Stimulated activated naive CD8-positive, alpha-beta T cell treated with anti-CD3 and anti-CD28 coated beads, Interleukin-15, Interleukin-2, amounts not matched to agents 100 ng/mL and 50 ng/mL, for 24 hours (primary cell): ENCODE measurements at regions not wholly inside any gene's neighbourhood (a gene's known extent, or its start where the extent isn't known, plus 50 kb on each side); places are given as distances from the start of the nearest gene placed in this dataset.
"Not testable (repeated sequence)": the region's sequence is repeated elsewhere in the genome, so short reads cannot be mapped to it uniquely, and the experiment has no call there.

Experiments
- H3K27ac Mint-ChIP-seq: one replicate; pipeline ENCODE4 v1.8.0; 2021; ENCODE audit warnings: mild to moderate bottlenecking, mixed read lengths
- H3K27me3 Mint-ChIP-seq: one replicate; pipeline ENCODE4 v1.8.0; 2021; ENCODE audit warnings: mixed read lengths
- H3K36me3 Mint-ChIP-seq: one replicate; pipeline ENCODE4 v1.8.0; 2021; ENCODE audit warnings: low read depth, mixed read lengths
- H3K4me1 Mint-ChIP-seq: one replicate; pipeline ENCODE4 v1.8.0; 2021; ENCODE audit warnings: low read depth, mixed read lengths
- H3K4me3 Mint-ChIP-seq: one replicate; pipeline ENCODE4 v1.8.0; 2021; ENCODE audit warnings: mild to moderate bottlenecking, mixed read lengths
- H3K9me3 Mint-ChIP-seq: one replicate; pipeline ENCODE4 v1.8.0; 2021; ENCODE audit warnings: mixed read lengths

DNA sequence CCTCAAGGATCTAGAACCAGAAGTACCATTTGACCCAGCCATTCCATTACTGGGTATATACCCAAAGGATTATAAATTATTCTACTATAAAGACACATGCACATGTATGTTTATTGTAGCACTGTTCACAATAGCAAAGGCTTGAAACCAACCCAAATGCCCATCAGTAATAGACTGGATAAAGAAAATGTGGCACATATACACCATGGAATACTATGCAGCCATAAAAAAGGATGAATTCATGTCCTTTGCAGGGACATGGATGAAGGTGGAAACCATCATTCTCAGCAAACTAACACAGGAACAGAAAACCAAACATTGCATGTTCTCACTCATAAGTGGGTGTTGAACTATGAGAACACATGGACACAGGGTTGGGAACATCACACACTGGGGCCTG is 317.6 kb downstream of the PRELID2 start:
- not testable (repeated sequence) for H3K4me1 Mint-ChIP-seq

GRCh38 chr5:145511351-145511750 is 323.8 kb downstream of the PRELID2 start:
- Mint-ChIP-seq H3K9me3 (peaks cover 13% of the 10 kb centered on the region), H3K4me1 (no peaks in the 10 kb centered on the region), H3K27me3 (no peaks in the 10 kb centered on the region), H3K4me3 (no peak overlapping the region), H3K36me3 (no peaks in the 10 kb centered on the region), H3K27ac (no peak overlapping the region)

More for the DNA sequence above, 317.6 kb downstream of the PRELID2 start:
- not testable (repeated sequence) for H3K4me3 Mint-ChIP-seq, H3K36me3 Mint-ChIP-seq, H3K27me3 Mint-ChIP-seq, H3K27ac Mint-ChIP-seq
- peaks cover 23% of the 10 kb centered on the region for H3K9me3 Mint-ChIP-seq

DNA sequence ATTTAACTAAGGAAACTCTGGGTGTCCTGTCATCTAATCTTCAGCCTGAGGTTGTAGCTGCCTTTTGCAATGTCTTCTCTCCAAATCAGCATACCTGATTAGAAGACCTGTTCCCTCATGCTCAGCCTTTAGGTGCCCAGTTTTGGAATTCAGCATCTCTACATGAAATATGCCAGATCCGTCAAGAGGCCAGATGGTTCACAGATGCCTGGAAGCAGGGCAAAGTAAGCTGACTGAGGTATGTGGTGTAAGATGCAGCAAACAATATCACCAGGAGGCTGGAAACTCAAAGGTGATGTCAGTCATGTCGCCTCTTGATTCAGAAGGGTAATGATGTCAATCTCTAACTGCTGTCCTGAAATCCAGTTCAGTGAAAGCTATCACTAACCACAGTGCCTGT is 324.4 kb downstream of the PRELID2 start:
- Mint-ChIP-seq H3K4me1 (no peaks in the 10 kb centered on the region), H3K36me3 (no peaks in the 10 kb centered on the region), H3K9me3 (peaks cover 8% of the 10 kb centered on the region), H3K4me3 (no peak overlapping the region), H3K27ac (no peak overlapping the region), H3K27me3 (no peaks in the 10 kb centered on the region)

DNA sequence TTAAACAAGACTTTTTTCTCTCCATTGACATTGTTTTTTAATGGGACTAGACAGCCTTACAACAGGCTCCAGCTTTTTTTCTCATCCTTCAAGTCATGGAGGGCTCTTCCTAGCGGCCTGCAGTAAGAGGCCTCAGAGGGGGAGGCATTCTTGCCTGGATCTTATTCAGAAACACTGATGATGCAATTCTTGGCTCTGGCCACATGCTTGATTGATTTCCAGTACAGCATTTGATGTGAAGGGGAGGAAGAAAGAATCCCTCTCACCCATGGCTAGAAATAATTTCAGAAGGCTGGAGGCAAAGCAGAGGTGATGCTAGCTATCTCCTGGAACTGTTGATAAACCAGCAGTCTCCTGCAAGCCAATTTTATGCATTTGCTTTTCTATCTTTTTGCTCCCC is 324.8 kb downstream of the PRELID2 start:
- Mint-ChIP-seq H3K9me3 (peaks cover 7% of the 10 kb centered on the region), H3K27ac (no peak overlapping the region), H3K4me3 (no peak overlapping the region), H3K27me3 (no peaks in the 10 kb centered on the region), H3K4me1 (no peaks in the 10 kb centered on the region), H3K36me3 (no peaks in the 10 kb centered on the region)

- H3K27ac Mint-ChIP-seq = no peak overlapping the region
- no peaks in the 10 kb centered on the region for H3K27me3 Mint-ChIP-seq
- no peaks in the 10 kb centered on the region for H3K4me1 Mint-ChIP-seq
- no peak overlapping the region for H3K4me3 Mint-ChIP-seq
- H3K9me3 Mint-ChIP-seq = peaks cover 7% of the 10 kb centered on the region
- no peaks in the 10 kb centered on the region for H3K36me3 Mint-ChIP-seq
Observed at GRCh38 chr5:145509336-145510136, 325.6 kb downstream of the PRELID2 start.

GRCh38 chr5:145506185-145506850 is 328.8 kb downstream of the PRELID2 start:
- H3K4me3 Mint-ChIP-seq = no peak overlapping the region
- H3K4me1 Mint-ChIP-seq = no peaks in the 10 kb centered on the region
- H3K9me3 Mint-ChIP-seq = peaks cover 10% of the 10 kb centered on the region
- no peaks in the 10 kb centered on the region for H3K36me3 Mint-ChIP-seq
- no peaks in the 10 kb centered on the region for H3K27me3 Mint-ChIP-seq
- no peak overlapping the region for H3K27ac Mint-ChIP-seq

DNA sequence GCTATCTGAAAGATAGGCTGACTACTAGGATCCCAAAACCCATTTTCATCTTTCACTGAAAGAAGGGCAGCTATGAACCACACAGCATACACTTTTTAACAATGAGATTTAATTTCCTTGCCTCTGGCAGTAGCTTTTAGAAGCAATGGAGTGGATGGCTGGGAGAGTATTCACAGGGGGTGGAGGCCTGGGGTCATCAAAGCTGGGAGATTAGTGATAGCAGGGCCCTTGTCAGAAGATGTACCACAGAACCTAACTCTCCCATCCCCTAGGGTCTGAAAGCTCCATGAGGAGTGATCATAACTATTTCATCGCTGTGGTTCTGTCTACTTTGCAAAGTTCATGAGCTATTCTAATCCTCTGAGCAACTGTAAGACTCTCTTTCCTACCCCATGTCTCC is 332.2 kb downstream of the PRELID2 start:
- no peak overlapping the region for H3K27ac Mint-ChIP-seq
- H3K27me3 Mint-ChIP-seq = no peaks in the 10 kb centered on the region
- no peaks in the 10 kb centered on the region for H3K4me1 Mint-ChIP-seq
- peaks cover 10% of the 10 kb centered on the region for H3K9me3 Mint-ChIP-seq
- no peak overlapping the region for H3K4me3 Mint-ChIP-seq
- H3K36me3 Mint-ChIP-seq = no peaks in the 10 kb centered on the region

DNA sequence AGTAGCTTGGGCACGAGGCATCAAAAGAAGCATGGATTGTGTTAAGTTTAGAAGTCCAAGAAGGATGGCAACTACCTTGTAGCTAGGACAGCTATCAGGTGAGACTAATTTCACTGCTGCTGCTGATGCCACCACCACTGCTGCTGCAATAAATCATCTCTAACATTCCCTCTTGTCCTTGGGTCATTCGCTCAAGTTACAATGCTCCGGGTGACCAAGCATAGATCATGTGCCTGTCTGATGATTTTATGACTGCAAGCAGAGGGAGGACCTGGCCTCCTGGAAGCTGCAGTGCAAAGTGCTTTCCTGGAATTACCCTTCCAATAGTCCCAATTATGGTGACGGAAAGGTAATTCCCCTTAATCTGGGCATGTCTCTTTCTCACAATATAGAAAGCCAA is 334.4 kb downstream of the PRELID2 start:
- Mint-ChIP-seq H3K27me3 (no peaks in the 10 kb centered on the region), H3K9me3 (peaks cover 10% of the 10 kb centered on the region), H3K27ac (no peak overlapping the region), H3K36me3 (no peaks in the 10 kb centered on the region), H3K4me3 (no peak overlapping the region), H3K4me1 (no peaks in the 10 kb centered on the region)

DNA sequence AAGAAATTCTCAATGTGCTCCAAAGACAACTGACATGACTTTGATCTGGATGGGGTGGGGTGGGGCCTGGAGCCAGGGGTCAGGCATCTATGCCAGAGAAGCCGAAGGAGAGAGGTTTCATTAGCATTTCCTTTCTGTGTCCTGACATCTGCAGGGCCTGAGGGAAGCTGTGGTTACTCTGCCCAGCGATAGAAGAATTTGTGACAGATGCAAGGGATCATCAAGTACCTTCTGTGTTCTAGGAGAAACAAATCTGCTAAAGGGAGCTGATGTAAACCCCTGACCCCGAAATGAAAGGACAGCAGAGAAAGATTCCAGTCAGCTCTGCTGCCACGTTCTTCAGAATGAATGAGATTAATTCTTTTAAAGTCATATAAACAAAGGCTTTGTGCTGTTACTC is 335.7 kb downstream of the PRELID2 start:
- no peaks in the 10 kb centered on the region for H3K27me3 Mint-ChIP-seq
- no peak overlapping the region for H3K4me3 Mint-ChIP-seq
- H3K36me3 Mint-ChIP-seq = no peaks in the 10 kb centered on the region
- peaks cover 10% of the 10 kb centered on the region for H3K9me3 Mint-ChIP-seq
- no peak overlapping the region for H3K27ac Mint-ChIP-seq
- no peaks in the 10 kb centered on the region for H3K4me1 Mint-ChIP-seq

- Mint-ChIP-seq H3K36me3 (no peaks in the 10 kb centered on the region), H3K4me3 (no peak overlapping the region), H3K27me3 (no peaks in the 10 kb centered on the region), H3K9me3 (peaks cover 12% of the 10 kb centered on the region), H3K4me1 (no peaks in the 10 kb centered on the region), H3K27ac (no peak overlapping the region)
Observed at GRCh38 chr5:145497052-145497451, 338.1 kb downstream of the PRELID2 start.

- no peak overlapping the region for H3K4me3 Mint-ChIP-seq
- no peaks in the 10 kb centered on the region for H3K36me3 Mint-ChIP-seq
- peaks cover 6% of the 10 kb centered on the region for H3K9me3 Mint-ChIP-seq
- H3K4me1 Mint-ChIP-seq = no peaks in the 10 kb centered on the region
- H3K27ac Mint-ChIP-seq = no peak overlapping the region
- H3K27me3 Mint-ChIP-seq = no peaks in the 10 kb centered on the region
Observed at GRCh38 chr5:145495741-145496140, 339.4 kb downstream of the PRELID2 start.

GRCh38 chr5:145495196-145495595 is 339.9 kb downstream of the PRELID2 start:
- Mint-ChIP-seq H3K4me1 (no peaks in the 10 kb centered on the region), H3K36me3 (no peaks in the 10 kb centered on the region), H3K4me3 (no peak overlapping the region), H3K9me3 (peaks cover 6% of the 10 kb centered on the region), H3K27ac (no peak overlapping the region), H3K27me3 (no peaks in the 10 kb centered on the region)

- Mint-ChIP-seq H3K36me3 (no peaks in the 10 kb centered on the region), H3K27me3 (no peaks in the 10 kb centered on the region), H3K27ac (no peak overlapping the region), H3K4me3 (no peak overlapping the region), H3K4me1 (no peaks in the 10 kb centered on the region), H3K9me3 (peaks cover 6% of the 10 kb centered on the region)
Observed at GRCh38 chr5:145493435-145493834, 341.7 kb downstream of the PRELID2 start.

GRCh38 chr5:145489516-145489915 is 345.6 kb downstream of the PRELID2 start:
- H3K4me3 Mint-ChIP-seq = no peak overlapping the region
- no peaks in the 10 kb centered on the region for H3K27me3 Mint-ChIP-seq
- H3K27ac Mint-ChIP-seq = no peak overlapping the region
- H3K36me3 Mint-ChIP-seq = no peaks in the 10 kb centered on the region
- H3K4me1 Mint-ChIP-seq = no peaks in the 10 kb centered on the region
- peaks cover 6% of the 10 kb centered on the region for H3K9me3 Mint-ChIP-seq

DNA sequence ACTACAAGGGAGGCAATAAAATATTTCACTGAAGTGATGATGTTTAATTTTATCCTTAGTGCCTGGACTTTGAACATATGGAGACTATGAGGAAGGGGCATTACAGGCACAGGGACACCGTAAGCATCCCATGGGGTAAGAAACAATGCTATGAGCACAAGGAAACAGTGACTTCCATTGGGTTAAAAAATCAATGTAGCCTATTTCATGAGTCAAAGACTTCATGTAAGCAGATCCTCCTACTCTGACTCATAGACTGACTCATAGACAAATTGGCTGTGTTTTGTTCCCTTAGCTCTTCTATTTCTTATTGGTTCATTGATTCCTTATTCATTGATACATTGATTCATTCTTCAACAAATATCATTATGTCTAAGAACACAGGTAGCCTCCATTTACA is 351.0 kb downstream of the PRELID2 start:
- Mint-ChIP-seq H3K4me3 (no peak overlapping the region), H3K9me3 (peaks cover 3% of the 10 kb centered on the region), H3K36me3 (no peaks in the 10 kb centered on the region), H3K4me1 (no peaks in the 10 kb centered on the region), H3K27me3 (no peaks in the 10 kb centered on the region), H3K27ac (no peak overlapping the region)

DNA sequence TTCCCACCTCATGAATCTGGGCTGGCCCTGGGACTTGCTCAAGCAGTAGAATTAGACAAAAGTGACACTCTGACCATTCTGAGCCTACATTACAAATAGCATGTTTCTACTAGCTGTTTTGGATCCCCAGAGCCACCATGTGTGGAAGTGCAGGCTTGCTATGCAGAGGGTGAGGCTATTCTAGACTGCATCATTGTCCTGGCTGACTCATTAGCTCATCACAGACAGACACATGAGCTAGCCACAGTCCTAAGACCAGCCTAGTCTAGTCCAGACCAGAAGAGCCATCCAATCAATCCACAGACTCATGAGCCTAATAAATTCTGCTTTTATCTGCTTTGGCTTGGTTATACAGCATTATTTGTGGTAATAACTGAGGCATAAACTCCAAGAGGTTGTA is 351.9 kb downstream of the PRELID2 start:
- H3K4me3 Mint-ChIP-seq = no peak overlapping the region
- no peak overlapping the region for H3K27ac Mint-ChIP-seq
- H3K9me3 Mint-ChIP-seq = peaks cover 8% of the 10 kb centered on the region
- no peaks in the 10 kb centered on the region for H3K4me1 Mint-ChIP-seq
- H3K36me3 Mint-ChIP-seq = no peaks in the 10 kb centered on the region
- no peaks in the 10 kb centered on the region for H3K27me3 Mint-ChIP-seq
